ENCODE measurements at regions not wholly inside any gene's neighbourhood (a gene's known extent, or its start where the extent isn't known, plus 50 kb on each side); places are given as distances from the start of the nearest gene placed in this dataset.

- Histone ChIP-seq H3K9ac (ENCODE audit: low read length in 2 of 2) (no peak overlapping the region), H3K9me3 (ENCODE audit: control insufficient read depth in 2 of 2, low read length in 2 of 2) (peaks cover 3 to 9% of the 10 kb centered on the region in 2 donors)
These were observed 64.1 kb upstream of the NKX1-1 start for GRCh38 chr4:1470393-1470670.

DNA sequence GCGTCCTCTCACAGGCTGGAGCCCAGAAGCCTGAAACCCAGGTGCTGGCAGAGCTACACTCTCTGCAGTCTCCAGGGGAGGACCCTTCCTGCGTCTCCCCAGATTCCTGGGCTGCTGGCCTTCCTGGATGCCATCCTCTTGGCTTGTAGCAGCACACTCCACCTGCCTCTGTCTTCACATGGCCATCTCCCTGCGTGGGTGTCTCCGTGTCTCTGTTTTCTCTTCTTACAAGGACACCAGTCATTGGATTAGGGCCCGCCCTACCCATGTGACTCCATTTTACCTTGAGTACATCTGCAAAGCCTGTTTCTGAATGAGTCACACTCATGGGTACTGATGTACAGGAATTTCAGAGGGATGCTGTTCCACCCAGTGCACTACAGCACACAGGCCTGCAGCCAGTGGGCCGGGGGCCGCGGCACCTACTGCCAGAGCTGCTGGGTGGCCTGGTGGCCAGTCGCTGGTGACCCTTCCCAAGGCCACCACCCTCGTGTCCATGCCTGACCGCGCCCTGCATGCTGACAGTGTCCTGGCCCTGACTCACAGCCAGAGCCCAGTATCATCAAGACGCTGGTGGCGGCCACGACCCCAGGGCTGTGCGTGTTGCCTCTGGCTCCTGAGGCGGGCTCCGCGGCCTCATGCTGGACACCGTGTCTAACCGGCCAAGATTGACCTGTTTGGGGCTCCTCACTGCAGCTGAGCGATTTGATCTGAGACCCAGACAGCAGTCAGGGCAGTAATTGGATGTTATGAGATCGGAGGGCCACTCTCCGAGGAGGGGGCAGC lies 63.6 kb upstream of the NKX1-1 start:
- H3K9me3 ChIP-seq (ENCODE audit: control insufficient read depth in 2 of 2, low read length in 2 of 2) = peaks cover 3 to 9% of the 10 kb centered on the region in 2 donors
- no peaks in the 10 kb centered on the region for H3K36me3 ChIP-seq (ENCODE audit: control insufficient read depth in 2 of 2, insufficient read depth in 2 of 2, low read length in 2 of 2)
- peaks cover 19 to 34% of the 10 kb centered on the region in 2 donors for H3K27me3 ChIP-seq (ENCODE audit: control insufficient read depth in 1 of 2, insufficient read depth in 2 of 2, low read length in 2 of 2)
- no peak overlapping the region for H3K27ac ChIP-seq (ENCODE audit: low read length)
- no peak overlapping the region for H3K4me3 ChIP-seq (ENCODE audit: low read length in 2 of 2)
- no peaks in the 10 kb centered on the region for H3K4me1 ChIP-seq (ENCODE audit: control insufficient read depth, insufficient read depth, low read length)
- no peak overlapping the region for H3K9ac ChIP-seq (ENCODE audit: low read length in 2 of 2)

More at GRCh38 chr4:1470393-1470670, 64.1 kb upstream of the NKX1-1 start:
- Histone ChIP-seq H3K4me1 (ENCODE audit: control insufficient read depth, insufficient read depth, low read length) (no peaks in the 10 kb centered on the region), H3K27me3 (ENCODE audit: control insufficient read depth in 1 of 2, insufficient read depth in 2 of 2, low read length in 2 of 2) (peaks cover 18 to 34% of the 10 kb centered on the region in 2 donors), H3K27ac (ENCODE audit: low read length) (no peak overlapping the region), H3K4me3 (ENCODE audit: low read length in 2 of 2) (no peak overlapping the region), H3K36me3 (ENCODE audit: control insufficient read depth in 2 of 2, insufficient read depth in 2 of 2, low read length in 2 of 2) (no peaks in the 10 kb centered on the region)

DNA sequence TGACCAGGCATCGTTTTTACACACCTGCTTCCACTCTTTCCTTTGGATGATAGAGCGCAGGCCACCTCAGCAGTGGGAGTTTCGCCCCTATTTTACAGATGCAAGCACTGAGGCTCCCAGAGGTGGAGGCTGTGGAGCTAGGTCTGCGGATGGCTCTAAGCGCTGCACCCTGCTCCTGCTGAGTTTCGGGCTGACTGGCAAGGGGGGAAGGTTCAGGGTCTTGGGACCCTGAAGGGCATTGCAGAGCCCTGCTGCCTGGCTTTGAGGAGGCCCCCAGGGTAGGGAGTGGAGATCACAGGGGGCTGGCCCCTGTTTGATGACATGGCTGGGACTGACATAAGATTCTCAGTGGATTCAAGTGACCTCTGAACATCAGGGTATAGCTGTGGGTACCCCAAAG lies 62.8 kb upstream of the NKX1-1 start:
- Histone ChIP-seq H3K27ac (ENCODE audit: low read length) (no peak overlapping the region), H3K4me3 (ENCODE audit: low read length in 2 of 2) (no peak overlapping the region), H3K9ac (ENCODE audit: low read length in 2 of 2) (no peak overlapping the region), H3K27me3 (ENCODE audit: control insufficient read depth in 1 of 2, insufficient read depth in 2 of 2, low read length in 2 of 2) (peaks cover 18 to 34% of the 10 kb centered on the region in 2 donors), H3K9me3 (ENCODE audit: control insufficient read depth in 2 of 2, low read length in 2 of 2) (peaks cover 3 to 9% of the 10 kb centered on the region in 2 donors), H3K36me3 (ENCODE audit: control insufficient read depth in 2 of 2, insufficient read depth in 2 of 2, low read length in 2 of 2) (no peaks in the 10 kb centered on the region), H3K4me1 (ENCODE audit: control insufficient read depth, insufficient read depth, low read length) (no peaks in the 10 kb centered on the region)

DNA sequence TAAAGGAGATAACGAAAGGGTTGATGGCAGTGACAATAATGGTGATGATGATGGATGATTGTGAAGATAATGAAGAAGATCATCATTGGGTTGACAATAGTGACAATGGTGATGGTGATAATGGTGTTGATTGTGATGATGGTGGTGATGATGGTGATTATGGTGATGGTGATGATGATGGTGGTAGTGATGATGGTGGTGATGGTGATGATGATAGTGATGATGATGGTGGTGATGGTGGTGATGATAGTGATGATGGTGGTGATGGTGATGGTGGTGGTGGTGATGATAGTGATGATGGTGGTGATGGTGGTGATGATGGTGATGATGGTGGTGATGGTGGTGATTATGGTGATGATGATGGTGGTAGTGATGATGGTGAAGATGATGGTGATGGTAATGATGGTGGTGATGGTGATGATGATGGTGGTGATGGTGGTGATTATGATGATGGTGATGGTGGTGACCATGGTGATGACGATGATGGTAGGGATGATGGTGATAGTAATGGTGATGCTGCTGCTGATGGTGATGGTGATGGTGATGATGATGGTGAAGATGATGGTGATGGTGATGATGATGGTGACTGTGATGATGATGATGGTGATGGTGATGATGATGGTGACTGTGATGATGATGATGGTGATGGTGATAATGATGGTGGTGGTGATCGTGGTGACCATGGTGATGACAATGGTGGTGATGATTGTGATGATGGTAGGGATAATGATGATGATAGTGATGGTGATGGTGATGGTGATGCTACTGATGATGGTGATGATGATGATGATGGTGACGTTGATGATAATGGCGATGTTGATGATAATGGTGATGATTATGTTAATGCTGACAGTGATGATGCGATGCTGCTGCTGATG lies 61.6 kb upstream of the NKX1-1 start:
- Histone ChIP-seq H3K9ac (ENCODE audit: low read length in 2 of 2) (no peak overlapping the region), H3K36me3 (ENCODE audit: control insufficient read depth in 2 of 2, insufficient read depth in 2 of 2, low read length in 2 of 2) (no peaks in the 10 kb centered on the region), H3K9me3 (ENCODE audit: control insufficient read depth in 2 of 2, low read length in 2 of 2) (peaks cover 3 to 9% of the 10 kb centered on the region in 2 donors), H3K4me3 (ENCODE audit: low read length in 2 of 2) (no peak overlapping the region), H3K27ac (ENCODE audit: low read length) (no peak overlapping the region), H3K27me3 (ENCODE audit: control insufficient read depth in 1 of 2, insufficient read depth in 2 of 2, low read length in 2 of 2) (peaks cover 25 to 34% of the 10 kb centered on the region in 2 donors), H3K4me1 (ENCODE audit: control insufficient read depth, insufficient read depth, low read length) (no peaks in the 10 kb centered on the region)

DNA sequence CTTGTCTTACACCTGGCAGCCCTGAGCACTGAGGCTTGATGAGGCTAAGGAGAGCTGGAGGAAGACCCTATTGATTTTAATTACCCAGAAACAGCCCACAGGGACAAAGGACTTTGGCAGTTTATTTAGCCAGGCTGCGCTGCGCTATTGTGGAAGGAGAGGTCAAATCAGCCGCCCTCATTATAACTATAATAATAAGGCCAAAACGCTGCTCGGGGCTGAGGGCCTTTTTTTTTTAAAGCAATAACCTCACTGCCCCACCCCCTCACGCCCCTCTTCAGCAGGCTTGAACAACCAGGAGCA lies 60.6 kb upstream of the NKX1-1 start:
- H3K27ac ChIP-seq (ENCODE audit: low read length) = no peak overlapping the region
- H3K27me3 ChIP-seq (ENCODE audit: control insufficient read depth in 1 of 2, insufficient read depth in 2 of 2, low read length in 2 of 2) = peaks cover 25 to 30% of the 10 kb centered on the region in 2 donors
- H3K36me3 ChIP-seq (ENCODE audit: control insufficient read depth in 2 of 2, insufficient read depth in 2 of 2, low read length in 2 of 2) = no peaks in the 10 kb centered on the region
- H3K4me1 ChIP-seq (ENCODE audit: control insufficient read depth, insufficient read depth, low read length) = no peaks in the 10 kb centered on the region
- peaks cover 3 to 9% of the 10 kb centered on the region in 2 donors for H3K9me3 ChIP-seq (ENCODE audit: control insufficient read depth in 2 of 2, low read length in 2 of 2)
- no peak overlapping the region for H3K4me3 ChIP-seq (ENCODE audit: low read length in 2 of 2)
- H3K9ac ChIP-seq (ENCODE audit: low read length in 2 of 2) = no peak overlapping the region

DNA sequence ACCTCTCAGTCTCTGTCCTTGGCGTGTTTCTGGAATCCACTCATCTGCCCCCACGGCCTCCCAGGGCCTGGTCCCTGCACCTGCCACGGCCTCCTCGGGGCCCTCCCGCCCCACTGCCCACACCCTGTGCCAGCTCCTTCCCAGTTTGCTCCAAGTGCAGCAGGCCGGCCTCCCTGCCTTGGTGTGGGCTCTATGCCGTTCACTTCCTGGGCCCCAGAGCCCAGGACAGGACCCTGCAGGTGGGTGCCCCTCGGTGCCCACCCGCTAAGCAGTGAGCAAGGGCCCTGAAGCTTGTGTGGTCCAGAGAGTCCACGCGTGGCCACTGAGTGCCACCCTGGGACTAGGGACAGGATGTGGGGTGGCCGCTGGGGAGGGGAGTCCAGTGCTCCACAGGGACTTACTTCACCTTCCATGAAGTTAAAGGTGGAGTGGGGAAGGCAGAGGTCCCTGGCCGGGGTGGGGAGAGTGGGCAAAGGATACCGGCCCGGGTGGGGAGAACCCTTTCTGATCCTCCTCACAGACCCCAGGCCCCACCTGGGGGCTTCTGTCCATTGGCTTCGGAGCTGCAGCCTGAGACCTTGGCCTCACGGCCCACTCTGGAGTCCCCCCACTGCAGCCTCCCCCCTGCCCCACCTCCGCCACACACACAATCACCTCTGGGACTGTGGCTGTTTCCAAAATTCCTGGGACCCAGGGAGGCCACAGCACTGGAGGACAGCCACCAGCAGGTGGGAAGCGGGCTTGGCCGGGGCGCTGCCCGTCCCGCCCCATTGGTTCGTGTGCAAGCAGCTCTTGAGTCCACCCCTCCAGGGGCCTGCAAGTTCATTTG lies 60.0 kb upstream of the NKX1-1 start:
- Histone ChIP-seq H3K27ac (ENCODE audit: low read length) (no peak overlapping the region), H3K4me3 (ENCODE audit: low read length in 2 of 2) (no peak overlapping the region), H3K9ac (ENCODE audit: low read length in 2 of 2) (no peak overlapping the region), H3K27me3 (ENCODE audit: control insufficient read depth in 1 of 2, insufficient read depth in 2 of 2, low read length in 2 of 2) (peaks cover 24 to 27% of the 10 kb centered on the region in 2 donors), H3K9me3 (ENCODE audit: control insufficient read depth in 2 of 2, low read length in 2 of 2) (peaks cover 3 to 9% of the 10 kb centered on the region in 2 donors), H3K36me3 (ENCODE audit: control insufficient read depth in 2 of 2, insufficient read depth in 2 of 2, low read length in 2 of 2) (no peaks in the 10 kb centered on the region), H3K4me1 (ENCODE audit: control insufficient read depth, insufficient read depth, low read length) (no peaks in the 10 kb centered on the region)

DNA sequence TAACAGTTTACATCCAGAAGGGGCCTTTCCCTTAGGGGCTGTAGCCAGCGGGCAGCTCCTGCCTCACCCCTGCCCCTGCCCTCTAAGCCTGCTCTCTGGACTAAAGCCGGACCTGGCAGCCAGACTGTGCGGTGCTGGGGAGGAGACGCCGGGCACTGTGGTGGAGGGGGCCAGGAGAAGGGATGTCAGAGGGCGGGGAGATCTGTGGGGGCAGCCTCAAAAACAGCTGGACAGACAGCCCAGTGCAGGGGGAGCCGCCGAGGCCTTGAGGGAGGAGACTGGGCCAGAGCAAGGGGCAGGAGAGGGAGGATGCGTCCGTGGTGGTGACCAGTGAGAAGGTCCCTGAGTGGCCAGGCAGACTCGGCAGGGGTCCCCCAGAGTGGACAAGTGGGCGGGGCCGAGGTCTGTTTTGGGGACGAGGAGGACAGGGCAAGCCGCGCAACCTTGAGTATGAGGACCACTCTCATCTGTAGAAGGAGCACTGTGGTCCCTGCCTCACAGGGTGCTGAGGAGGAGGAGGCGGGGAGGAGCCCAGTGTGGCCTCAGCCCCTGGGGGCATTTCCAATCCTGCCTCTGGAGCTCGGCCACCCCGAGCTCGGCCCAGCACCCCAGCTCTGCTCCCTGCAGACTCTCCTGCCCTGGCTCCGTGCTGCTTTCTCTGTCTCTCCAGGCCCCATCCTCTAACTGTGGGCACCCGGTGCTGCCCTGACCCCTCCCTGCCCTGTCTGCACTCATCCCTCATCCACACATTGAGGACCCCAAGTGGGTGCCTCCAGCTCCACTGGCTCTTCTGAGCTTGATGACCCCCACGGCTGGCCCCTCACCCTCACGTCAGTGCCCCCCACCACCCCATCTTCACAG lies 59.2 kb upstream of the NKX1-1 start:
- H3K9ac ChIP-seq (ENCODE audit: low read length in 2 of 2) = no peak overlapping the region
- peaks cover 20 to 21% of the 10 kb centered on the region in 2 donors for H3K27me3 ChIP-seq (ENCODE audit: control insufficient read depth in 1 of 2, insufficient read depth in 2 of 2, low read length in 2 of 2)
- no peaks in the 10 kb centered on the region for H3K4me1 ChIP-seq (ENCODE audit: control insufficient read depth, insufficient read depth, low read length)
- H3K4me3 ChIP-seq (ENCODE audit: low read length in 2 of 2) = no peak overlapping the region
- H3K9me3 ChIP-seq (ENCODE audit: control insufficient read depth in 2 of 2, low read length in 2 of 2) = peaks cover 3 to 9% of the 10 kb centered on the region in 2 donors
- no peak overlapping the region for H3K27ac ChIP-seq (ENCODE audit: low read length)
- H3K36me3 ChIP-seq (ENCODE audit: control insufficient read depth in 2 of 2, insufficient read depth in 2 of 2, low read length in 2 of 2) = no peaks in the 10 kb centered on the region

DNA sequence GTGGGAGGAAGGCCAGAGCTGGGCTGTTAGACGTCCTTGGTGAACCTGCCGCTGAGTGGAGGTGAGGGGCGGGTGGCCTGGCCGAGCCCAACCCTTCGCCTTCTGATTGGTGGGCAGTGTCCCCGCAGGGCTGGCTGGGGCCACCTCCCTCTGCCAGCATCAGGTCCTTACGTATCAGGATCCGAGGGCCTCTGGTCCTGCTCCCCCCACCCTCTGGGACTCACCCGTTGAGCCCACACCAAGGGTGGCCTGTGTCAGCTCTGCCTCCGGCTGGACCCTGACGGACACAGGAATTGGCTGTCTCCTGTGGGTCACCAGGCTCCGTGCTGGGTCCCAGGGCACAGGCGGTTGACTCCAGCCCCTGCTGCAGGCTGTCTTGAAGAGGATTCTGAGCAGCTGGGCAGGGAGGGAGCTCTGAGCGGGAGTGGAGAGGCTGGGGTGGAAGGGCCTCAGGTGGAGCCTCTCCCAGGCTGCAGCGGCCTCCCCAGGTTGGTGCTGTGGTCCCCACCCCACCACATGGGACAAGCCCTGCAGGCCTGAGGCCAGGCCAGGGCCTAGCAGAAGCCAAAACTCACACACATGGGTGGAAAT lies 58.4 kb upstream of the NKX1-1 start:
- H3K4me3 ChIP-seq (ENCODE audit: low read length in 2 of 2) = no peak overlapping the region
- H3K36me3 ChIP-seq (ENCODE audit: control insufficient read depth in 2 of 2, insufficient read depth in 2 of 2, low read length in 2 of 2) = no peaks in the 10 kb centered on the region
- H3K27ac ChIP-seq (ENCODE audit: low read length) = no peak overlapping the region
- peaks cover 3 to 9% of the 10 kb centered on the region in 2 donors for H3K9me3 ChIP-seq (ENCODE audit: control insufficient read depth in 2 of 2, low read length in 2 of 2)
- peaks cover 20 to 23% of the 10 kb centered on the region in 2 donors for H3K27me3 ChIP-seq (ENCODE audit: control insufficient read depth in 1 of 2, insufficient read depth in 2 of 2, low read length in 2 of 2)
- no peak overlapping the region for H3K9ac ChIP-seq (ENCODE audit: low read length in 2 of 2)
- no peaks in the 10 kb centered on the region for H3K4me1 ChIP-seq (ENCODE audit: control insufficient read depth, insufficient read depth, low read length)

- H3K36me3 ChIP-seq (ENCODE audit: control insufficient read depth in 2 of 2, insufficient read depth in 2 of 2, low read length in 2 of 2) = no peaks in the 10 kb centered on the region
- no peak overlapping the region for H3K9ac ChIP-seq (ENCODE audit: low read length in 2 of 2)
- peaks cover 3 to 9% of the 10 kb centered on the region in 2 donors for H3K9me3 ChIP-seq (ENCODE audit: control insufficient read depth in 2 of 2, low read length in 2 of 2)
- H3K4me1 ChIP-seq (ENCODE audit: control insufficient read depth, insufficient read depth, low read length) = no peaks in the 10 kb centered on the region
- no peak overlapping the region for H3K27ac ChIP-seq (ENCODE audit: low read length)
- no peak overlapping the region for H3K4me3 ChIP-seq (ENCODE audit: low read length in 2 of 2)
- H3K27me3 ChIP-seq (ENCODE audit: control insufficient read depth in 1 of 2, insufficient read depth in 2 of 2, low read length in 2 of 2) = peaks cover 24 to 25% of the 10 kb centered on the region in 2 donors
These were observed 57.8 kb upstream of the NKX1-1 start for GRCh38 chr4:1463927-1464540.

All from stomach smooth muscle (tissue), 2 donors.